Activated naive CD4-positive, alpha-beta T cell treated with anti-CD3 and anti-CD28 coated beads for 36 hours (primary cell): ENCODE measurements at regions not wholly inside any gene's neighbourhood (a gene's known extent, or its start where the extent isn't known, plus 50 kb on each side); places are given as distances from the start of the nearest gene placed in this dataset.

Source experiments
- CTCF ChIA-PET: fragments of 350-600 bp; sonication (Branson Sonifier 250); formaldehyde crosslinking; loops from one replicate; lab custom pipeline; 2021; ENCODE audit warnings: antibody characterized with exemption; lab: Charles Lee
- DNase-seq: peaks from one replicate; pipeline ENCODE4 v3.0.0-alpha.2; 2020
- H3K27ac Mint-ChIP-seq: one replicate; pipeline ENCODE4 v1.8.0; 2021; ENCODE audit warnings: mild to moderate bottlenecking, mixed read lengths
- H3K27me3 Mint-ChIP-seq: one replicate; pipeline ENCODE4 v1.8.0; 2021; ENCODE audit warnings: low read depth, mixed read lengths
- H3K36me3 Mint-ChIP-seq: one replicate; pipeline ENCODE4 v1.8.0; 2021; ENCODE audit warnings: low read depth, mixed read lengths
- H3K4me1 Mint-ChIP-seq: one replicate; pipeline ENCODE4 v1.8.0; 2021; ENCODE audit warnings: low read depth, mixed read lengths
- H3K4me3 Mint-ChIP-seq: one replicate; pipeline ENCODE4 v1.8.0; 2021; ENCODE audit warnings: mild to moderate bottlenecking, moderate library complexity, mixed read lengths
- H3K9me3 Mint-ChIP-seq: one replicate; pipeline ENCODE4 v1.8.0; 2021; ENCODE audit warnings: mixed read lengths
- intact Hi-C: fragments of 100-400 bp; cut with micrococcal nuclease; formaldehyde crosslinking; loops from one replicate; pipeline ENCODE4 v1.15.1; 2023

- H3K27me3 Mint-ChIP-seq, result no peaks in the 10 kb centered on the region
- DNase-seq, result no peak
- CTCF ChIA-PET, result no interaction called here
- no peak overlapping the region for H3K4me3 Mint-ChIP-seq
- intact Hi-C loops, result no loop called here
- peaks cover 3% of the 10 kb centered on the region for H3K9me3 Mint-ChIP-seq
- H3K36me3 Mint-ChIP-seq, result no peaks in the 10 kb centered on the region
- H3K27ac Mint-ChIP-seq, result no peak overlapping the region
- no peaks in the 10 kb centered on the region for H3K4me1 Mint-ChIP-seq
Measured at GRCh38 chr5:45189042-45189441, 380.3 kb downstream of the MRPS30 start.

- no peak overlapping the region for H3K4me3 Mint-ChIP-seq
- no peak overlapping the region for H3K27ac Mint-ChIP-seq
- no peaks in the 10 kb centered on the region for H3K4me1 Mint-ChIP-seq
- DNase-seq, result no peak
- intact Hi-C loops, result no loop called here
- CTCF ChIA-PET, result no interaction called here
- H3K27me3 Mint-ChIP-seq, result no peaks in the 10 kb centered on the region
- H3K9me3 Mint-ChIP-seq, result peaks cover 3% of the 10 kb centered on the region
- no peaks in the 10 kb centered on the region for H3K36me3 Mint-ChIP-seq
Measured at GRCh38 chr5:45189481-45189880, 380.7 kb downstream of the MRPS30 start.

GRCh38 chr5:45195026-45195425 lies 386.3 kb downstream of the MRPS30 start:
- H3K36me3 Mint-ChIP-seq, result no peaks in the 10 kb centered on the region
- H3K27ac Mint-ChIP-seq, result no peak overlapping the region
- DNase-seq, result no peak
- H3K9me3 Mint-ChIP-seq, result peaks cover 6% of the 10 kb centered on the region
- no peaks in the 10 kb centered on the region for H3K4me1 Mint-ChIP-seq
- intact Hi-C loops, result no loop called here
- H3K4me3 Mint-ChIP-seq, result no peak overlapping the region
- CTCF ChIA-PET, result interaction anchor here (0.7 kb wide), 1 partner anchor 788 kb away, joined by 3 read pairs; no protein-coding TSS in a partner anchor
- no peaks in the 10 kb centered on the region for H3K27me3 Mint-ChIP-seq
